CD4-positive, alpha-beta T cell treated with Interleukin-1 beta for 1 hour (primary cell): ENCODE measurements at regions not wholly inside any gene's neighbourhood (a gene's known extent, or its start where the extent isn't known, plus 50 kb on each side); places are given as distances from the start of the nearest gene placed in this dataset.
"Not testable (repeated sequence)": the region's sequence is repeated elsewhere in the genome, so short reads cannot be mapped to it uniquely, and the experiment has no call there.

ENCODE experiments used
- DNase-seq, 2 donors: peaks; one replicate each; pipeline ENCODE4 v3.0.0-alpha.2; 2020 to 2022

- DNase-seq = no peak
Measured at GRCh38 chr5:18487928-18488480, 853.7 kb downstream of the TAF11L14 start.

- no peak for DNase-seq
Measured at GRCh38 chr5:18489703-18490102, 855.4 kb downstream of the TAF11L14 start.

- no peak for DNase-seq
Measured at GRCh38 chr5:18491349-18491748, 857.1 kb downstream of the TAF11L14 start.

- no peak for DNase-seq
Measured at GRCh38 chr5:18495157-18495556, 860.9 kb downstream of the TAF11L14 start.

GRCh38 chr5:18496041-18496440 lies 861.8 kb downstream of the TAF11L14 start:
- DNase-seq = no peak

GRCh38 chr5:18497089-18497488 lies 862.8 kb downstream of the TAF11L14 start:
- DNase-seq = no peak

GRCh38 chr5:18503797-18504328 lies 869.6 kb downstream of the TAF11L14 start:
- no peak for DNase-seq

GRCh38 chr5:18507114-18507513 lies 872.9 kb downstream of the TAF11L14 start:
- DNase-seq = no peak

GRCh38 chr5:18517641-18518380 lies 883.6 kb downstream of the TAF11L14 start:
- no peak for DNase-seq

- DNase-seq = no peak
Measured at GRCh38 chr5:18523380-18523779, 889.1 kb downstream of the TAF11L14 start.

- no peak for DNase-seq
Measured at GRCh38 chr5:18526792-18527405, 892.6 kb downstream of the TAF11L14 start.

GRCh38 chr5:18533137-18533536 lies 898.9 kb downstream of the TAF11L14 start:
- DNase-seq = no peak

GRCh38 chr5:18534119-18534518 lies 899.9 kb downstream of the TAF11L14 start:
- no peak for DNase-seq

- DNase-seq = not testable (repeated sequence)
Measured at GRCh38 chr5:18535753-18536152, 901.5 kb downstream of the TAF11L14 start.

GRCh38 chr5:18544421-18544820 lies 910.2 kb downstream of the TAF11L14 start:
- no peak for DNase-seq

- no peak for DNase-seq
Measured at GRCh38 chr5:18546591-18546990, 912.3 kb downstream of the TAF11L14 start.

- DNase-seq = no peak
Measured at GRCh38 chr5:18551716-18552115, 917.5 kb downstream of the TAF11L14 start.

- no peak for DNase-seq
Measured at GRCh38 chr5:18553269-18553668, 919.0 kb downstream of the TAF11L14 start.

- DNase-seq = no peak
Measured at GRCh38 chr5:18560602-18561001, 926.3 kb downstream of the TAF11L14 start.

GRCh38 chr5:18563853-18564252 lies 929.6 kb downstream of the TAF11L14 start:
- no peak for DNase-seq

- no peak for DNase-seq
Measured at GRCh38 chr5:18566671-18567070, 932.4 kb downstream of the TAF11L14 start.

GRCh38 chr5:18576586-18576985 lies 942.3 kb downstream of the TAF11L14 start:
- no peak for DNase-seq

- no peak for DNase-seq
Measured at GRCh38 chr5:18601185-18601584, 966.9 kb downstream of the TAF11L14 start.

GRCh38 chr5:18602402-18602801 lies 968.1 kb downstream of the TAF11L14 start:
- no peak for DNase-seq
